Neural progenitor cell (in vitro differentiated cells): ENCODE measurements at regions not wholly inside any gene's neighbourhood (a gene's known extent, or its start where the extent isn't known, plus 50 kb on each side); places are given as distances from the start of the nearest gene placed in this dataset.

Source experiments
- DNase-seq: peaks from one replicate; pipeline ENCODE4 v3.0.0-alpha.2; 2016; ENCODE audit warnings: low spot score
- H2AFZ ChIP-seq: fragments of 200-600 bp; sonication (generic); replicated peaks from 2 replicates; pipeline ENCODE4 v1.6.1; 2016; ENCODE audit warnings: antibody characterized with exemption
- H3F3A ChIP-seq: fragments of 200-600 bp; sonication (generic); 2 replicates; pipeline ENCODE4 v1.6.1; 2016; ENCODE audit warnings: antibody characterized with exemption, low read depth
- H3K27ac ChIP-seq: fragments of 200-600 bp; sonication (generic); 2 replicates; pipeline ENCODE4 v1.5.1; 2016; ENCODE audit warnings: mild to moderate bottlenecking
- H3K27me3 ChIP-seq: fragments of 200-600 bp; sonication (generic); 2 replicates; pipeline ENCODE4 v1.6.1; 2016; ENCODE audit warnings: mild to moderate bottlenecking, moderate library complexity
- H3K36me3 ChIP-seq: fragments of 200-600 bp; sonication (generic); 2 replicates; pipeline ENCODE4 v1.5.1; 2016
- H3K4me1 ChIP-seq: fragments of 200-600 bp; sonication (generic); 2 replicates; pipeline ENCODE4 v1.6.1; 2016; ENCODE audit warnings: mixed run types
- H3K4me2 ChIP-seq: fragments of 200-600 bp; sonication (generic); 2 replicates; pipeline ENCODE4 v1.6.1; 2016
- H3K4me3 ChIP-seq: fragments of 200-600 bp; sonication (generic); 2 replicates; pipeline ENCODE4 v1.5.1; 2016
- H3K79me2 ChIP-seq: fragments of 200-600 bp; sonication (generic); 2 replicates; pipeline ENCODE4 v1.6.1; 2016; ENCODE audit warnings: low read depth
- H3K9ac ChIP-seq: fragments of 200-600 bp; sonication (generic); 2 replicates; pipeline ENCODE4 v1.6.1; 2016
- H3K9me3 ChIP-seq: fragments of 200-600 bp; sonication (generic); 2 replicates; pipeline ENCODE4 v1.5.1; 2016; ENCODE audit warnings: low read depth
- H4K20me1 ChIP-seq: fragments of 200-600 bp; sonication (generic); 2 replicates; pipeline ENCODE4 v1.6.1; 2016; ENCODE audit warnings: low read depth
- H3K27ac Mint-ChIP-seq: 3 replicates; pipeline ENCODE4 v1.8.0; 2021; ENCODE audit warnings: mixed read lengths
- H3K27me3 Mint-ChIP-seq: 2 replicates; pipeline ENCODE4 v1.8.0; 2022; ENCODE audit warnings: low read depth, mild to moderate bottlenecking, inconsistent platforms, moderate library complexity, mixed read lengths; ENCODE audit not compliant: insufficient read depth
- H3K36me3 Mint-ChIP-seq: 3 replicates; pipeline ENCODE4 v1.8.0; 2021; ENCODE audit warnings: mixed read lengths
- H3K4me1 Mint-ChIP-seq: 3 replicates; pipeline ENCODE4 v1.8.0; 2021; ENCODE audit warnings: mixed read lengths
- H3K4me3 Mint-ChIP-seq: 3 replicates; pipeline ENCODE4 v1.8.0; 2021; ENCODE audit warnings: mild to moderate bottlenecking, moderate library complexity, mixed read lengths
- H3K9me3 Mint-ChIP-seq: 3 replicates; pipeline ENCODE4 v1.8.0; 2020; ENCODE audit warnings: mixed read lengths
- CTCF ChIP-seq: fragments of 200-600 bp; sonication (generic); IDR thresholded peaks from 2 replicates; pipeline ENCODE4 v1.5.1; 2017; ENCODE audit warnings: antibody characterized with exemption, mild to moderate bottlenecking
- EZH2 ChIP-seq: fragments of 200-600 bp; sonication (generic); IDR thresholded peaks from 2 replicates; pipeline ENCODE4 v1.6.1; 2017; ENCODE audit warnings: antibody characterized with exemption, mild to moderate bottlenecking, moderate library complexity
- EZH2phosphoT487 ChIP-seq: fragments of 200-600 bp; sonication (generic); IDR thresholded peaks from 2 replicates; pipeline ENCODE4 v1.6.1; 2017; ENCODE audit warnings: antibody characterized with exemption

GRCh38 chr5:53355931-53356330 lies 124.5 kb upstream of the FST start:
- no peak for TF ChIP-seq EZH2phosphoT487
- no peaks in the 10 kb centered on the region for H3K27me3 Mint-ChIP-seq
- H2AFZ ChIP-seq: no peak overlapping the region

GRCh38 chr5:53357439-53357838 lies 123.0 kb upstream of the FST start:
- no peak overlapping the region for H3K27ac Mint-ChIP-seq
- no peaks in the 10 kb centered on the region for H3K79me2 ChIP-seq
- DNase-seq: no peak
- H3K27ac ChIP-seq: no peak overlapping the region
- TF ChIP-seq EZH2 (no peak), EZH2phosphoT487 (no peak), CTCF (no peak)
- peaks cover 1% of the 10 kb centered on the region for H3K9me3 Mint-ChIP-seq
- H3K9me3 ChIP-seq: no peaks in the 10 kb centered on the region
- H3K27me3 ChIP-seq: no peaks in the 10 kb centered on the region
- no peak overlapping the region for H3K4me3 Mint-ChIP-seq
- no peak overlapping the region for H3K9ac ChIP-seq
- H3K4me1 Mint-ChIP-seq: no peaks in the 10 kb centered on the region
- no peaks in the 10 kb centered on the region for H3K36me3 Mint-ChIP-seq
- no peaks in the 10 kb centered on the region for H4K20me1 ChIP-seq
- H2AFZ ChIP-seq: no peak overlapping the region
- no peak overlapping the region for H3K4me2 ChIP-seq
- H3F3A ChIP-seq: no peaks in the 10 kb centered on the region
- no peak overlapping the region for H3K4me3 ChIP-seq
- no peaks in the 10 kb centered on the region for H3K36me3 ChIP-seq
- no peaks in the 10 kb centered on the region for H3K27me3 Mint-ChIP-seq
- no peaks in the 10 kb centered on the region for H3K4me1 ChIP-seq

More at GRCh38 chr5:53355931-53356330, 124.5 kb upstream of the FST start:
- no peak for DNase-seq
- Histone ChIP-seq H3K79me2 (no peaks in the 10 kb centered on the region), H3K27ac (no peak overlapping the region), H3K27me3 (no peaks in the 10 kb centered on the region), H3K4me2 (no peak overlapping the region), H4K20me1 (no peaks in the 10 kb centered on the region), H3K36me3 (no peaks in the 10 kb centered on the region), H3K9me3 (no peaks in the 10 kb centered on the region), H3K4me3 (no peak overlapping the region), H3K4me1 (no peaks in the 10 kb centered on the region), H3K9ac (no peak overlapping the region), H3F3A (no peaks in the 10 kb centered on the region)
- Mint-ChIP-seq H3K4me1 (no peaks in the 10 kb centered on the region), H3K36me3 (no peaks in the 10 kb centered on the region), H3K4me3 (no peak overlapping the region), H3K27ac (no peak overlapping the region), H3K9me3 (peaks cover 2% of the 10 kb centered on the region)

- no peaks in the 10 kb centered on the region for H3K4me1 ChIP-seq
- Mint-ChIP-seq H3K27me3 (no peaks in the 10 kb centered on the region), H3K4me3 (no peak overlapping the region)
These were observed 121.6 kb upstream of the FST start for GRCh38 chr5:53358794-53359193.

More at GRCh38 chr5:53358794-53359193, 121.6 kb upstream of the FST start:
- Histone ChIP-seq H3K9me3 (no peaks in the 10 kb centered on the region), H3K9ac (no peak overlapping the region), H3K4me2 (no peak overlapping the region), H3K27ac (no peak overlapping the region), H3K79me2 (no peaks in the 10 kb centered on the region), H3K27me3 (no peaks in the 10 kb centered on the region), H4K20me1 (no peaks in the 10 kb centered on the region), H3K36me3 (no peaks in the 10 kb centered on the region), H3K4me3 (no peak overlapping the region), H3F3A (no peaks in the 10 kb centered on the region), H2AFZ (no peak overlapping the region)
- no peak for DNase-seq
- Mint-ChIP-seq H3K36me3 (no peaks in the 10 kb centered on the region), H3K27ac (no peak overlapping the region), H3K4me1 (no peaks in the 10 kb centered on the region), H3K9me3 (no peaks in the 10 kb centered on the region)
- TF ChIP-seq EZH2 (no peak), EZH2phosphoT487 (no peak), CTCF (no peak)
